ENCODE measurements at regions not wholly inside any gene's neighbourhood (a gene's known extent, or its start where the extent isn't known, plus 50 kb on each side); places are given as distances from the start of the nearest gene placed in this dataset.

DNA sequence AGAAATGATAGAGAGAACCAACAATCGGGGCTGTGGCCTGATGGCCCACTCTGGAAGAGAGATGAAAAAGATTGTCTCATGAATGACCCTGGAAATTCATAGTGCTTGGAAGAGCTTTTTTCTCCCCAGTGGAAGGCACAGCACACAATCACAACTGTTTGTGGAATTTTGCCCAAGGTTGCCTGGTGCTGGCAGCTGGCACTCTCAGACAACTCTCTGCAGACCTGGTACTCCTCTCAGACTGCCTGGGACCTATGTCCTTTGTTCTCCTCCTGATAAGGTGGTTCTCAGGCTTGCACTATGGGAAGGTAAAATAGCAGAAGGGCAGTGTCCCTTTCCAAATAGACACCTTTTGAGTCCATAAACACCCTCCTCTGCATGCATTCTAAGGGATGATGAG lies 144.1 kb upstream of the SEL1L start:
- DNase-seq (ENCODE audit: low spot score) (no peak), ATAC-seq (no peak)
- Mint-ChIP-seq H3K4me3 (no peak overlapping the region), H3K4me1 (peaks cover 30% of the 10 kb centered on the region), H3K27ac (no peak overlapping the region), H3K9me3 (peaks cover 5% of the 10 kb centered on the region), H3K27me3 (ENCODE audit: low read depth) (peaks cover 93% of the 10 kb centered on the region), H3K36me3 (peaks cover 6% of the 10 kb centered on the region)
- TF ChIP-seq SOX15 (CRISPR knock-in tag; IDR thresholded peaks at IDR 0.05): no peak
- no peak for TF ChIP-seq JAZF1 (CRISPR knock-in tag; IDR thresholded peaks at IDR 0.05)
- TF ChIP-seq NR3C1 (CRISPR knock-in tag; conservative IDR thresholded peaks at IDR 0.05; ENCODE audit: low read depth): no peak
- TF ChIP-seq HMGA2 (CRISPR knock-in tag; IDR thresholded peaks at IDR 0.05): no peak
- TF ChIP-seq, protein P1, sequence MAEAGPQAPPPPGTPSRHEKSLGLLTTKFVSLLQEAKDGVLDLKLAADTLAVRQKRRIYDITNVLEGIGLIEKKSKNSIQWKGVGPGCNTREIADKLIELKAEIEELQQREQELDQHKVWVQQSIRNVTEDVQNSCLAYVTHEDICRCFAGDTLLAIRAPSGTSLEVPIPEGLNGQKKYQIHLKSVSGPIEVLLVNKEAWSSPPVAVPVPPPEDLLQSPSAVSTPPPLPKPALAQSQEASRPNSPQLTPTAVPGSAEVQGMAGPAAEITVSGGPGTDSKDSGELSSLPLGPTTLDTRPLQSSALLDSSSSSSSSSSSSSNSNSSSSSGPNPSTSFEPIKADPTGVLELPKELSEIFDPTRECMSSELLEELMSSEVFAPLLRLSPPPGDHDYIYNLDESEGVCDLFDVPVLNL (CRISPR knock-in tag; IDR thresholded peaks at IDR 0.05; ENCODE audit: borderline replicate concordance, low read depth): no peak
- no peak for TF ChIP-seq GABPB1 (CRISPR knock-in tag; IDR thresholded peaks at IDR 0.05)
- TF ChIP-seq, protein P2, sequence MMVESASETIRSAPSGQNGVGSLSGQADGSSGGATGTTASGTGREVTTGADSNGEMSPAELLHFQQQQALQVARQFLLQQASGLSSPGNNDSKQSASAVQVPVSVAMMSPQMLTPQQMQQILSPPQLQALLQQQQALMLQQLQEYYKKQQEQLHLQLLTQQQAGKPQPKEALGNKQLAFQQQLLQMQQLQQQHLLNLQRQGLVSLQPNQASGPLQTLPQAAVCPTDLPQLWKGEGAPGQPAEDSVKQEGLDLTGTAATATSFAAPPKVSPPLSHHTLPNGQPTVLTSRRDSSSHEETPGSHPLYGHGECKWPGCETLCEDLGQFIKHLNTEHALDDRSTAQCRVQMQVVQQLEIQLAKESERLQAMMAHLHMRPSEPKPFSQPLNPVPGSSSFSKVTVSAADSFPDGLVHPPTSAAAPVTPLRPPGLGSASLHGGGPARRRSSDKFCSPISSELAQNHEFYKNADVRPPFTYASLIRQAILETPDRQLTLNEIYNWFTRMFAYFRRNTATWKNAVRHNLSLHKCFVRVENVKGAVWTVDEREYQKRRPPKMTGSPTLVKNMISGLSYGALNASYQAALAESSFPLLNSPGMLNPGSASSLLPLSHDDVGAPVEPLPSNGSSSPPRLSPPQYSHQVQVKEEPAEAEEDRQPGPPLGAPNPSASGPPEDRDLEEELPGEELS (CRISPR knock-in tag; IDR thresholded peaks at IDR 0.05): no peak
- TF ChIP-seq NR2C2 (CRISPR knock-in tag; IDR thresholded peaks at IDR 0.05): no peak
- TF ChIP-seq, protein P3, sequence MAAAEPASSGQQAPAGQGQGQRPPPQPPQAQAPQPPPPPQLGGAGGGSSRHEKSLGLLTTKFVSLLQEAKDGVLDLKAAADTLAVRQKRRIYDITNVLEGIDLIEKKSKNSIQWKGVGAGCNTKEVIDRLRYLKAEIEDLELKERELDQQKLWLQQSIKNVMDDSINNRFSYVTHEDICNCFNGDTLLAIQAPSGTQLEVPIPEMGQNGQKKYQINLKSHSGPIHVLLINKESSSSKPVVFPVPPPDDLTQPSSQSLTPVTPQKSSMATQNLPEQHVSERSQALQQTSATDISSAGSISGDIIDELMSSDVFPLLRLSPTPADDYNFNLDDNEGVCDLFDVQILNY (CRISPR knock-in tag; IDR thresholded peaks at IDR 0.05): no peak
- TF ChIP-seq MXD4 (CRISPR knock-in tag; IDR thresholded peaks at IDR 0.05; ENCODE audit: borderline replicate concordance): no peak
- TF ChIP-seq FOXJ3 (CRISPR knock-in tag; IDR thresholded peaks at IDR 0.05; ENCODE audit: borderline replicate concordance): no peak
- no peak for TF ChIP-seq ZNF219 (CRISPR knock-in tag; IDR thresholded peaks at IDR 0.05; ENCODE audit: borderline replicate concordance)
- TF ChIP-seq ZNF232 (CRISPR knock-in tag; IDR thresholded peaks at IDR 0.05): no peak
- ChIA-PET CTCF (no interaction called here), POLR2A (interaction anchor here (0.6 kb wide), 1 partner anchor 457 kb away, joined by 4 read pairs; the partner anchor contains the start of gene GTF2A1)

DNA sequence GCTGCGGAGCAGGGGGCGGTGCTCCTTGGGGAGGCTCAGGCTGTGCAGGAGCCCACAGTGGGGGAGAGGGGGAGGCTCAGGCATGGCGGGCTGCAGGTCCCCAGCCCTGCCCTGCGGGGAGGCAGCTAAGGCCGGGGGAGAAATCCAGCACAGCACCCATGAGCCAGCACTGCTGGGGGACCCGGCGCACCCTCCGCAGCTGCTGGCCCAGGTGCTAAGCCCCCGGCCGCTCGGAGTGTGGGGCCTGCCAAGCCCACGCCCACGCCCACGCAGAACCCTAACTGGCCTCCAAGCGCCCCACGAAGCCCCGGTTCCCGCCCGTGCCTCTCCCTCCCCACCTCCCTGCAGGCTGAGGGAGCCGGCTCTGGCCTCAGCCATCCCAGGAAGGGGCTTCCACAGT lies 145.6 kb upstream of the SEL1L start:
- ATAC-seq (no peak), DNase-seq (ENCODE audit: low spot score) (no peak)
- H3K36me3 Mint-ChIP-seq: peaks cover 6% of the 10 kb centered on the region
- H3K27ac Mint-ChIP-seq: no peak overlapping the region
- H3K4me3 Mint-ChIP-seq: no peak overlapping the region
- TF ChIP-seq ZNF232 (CRISPR knock-in tag; IDR thresholded peaks at IDR 0.05): no peak
- TF ChIP-seq, protein P4, sequence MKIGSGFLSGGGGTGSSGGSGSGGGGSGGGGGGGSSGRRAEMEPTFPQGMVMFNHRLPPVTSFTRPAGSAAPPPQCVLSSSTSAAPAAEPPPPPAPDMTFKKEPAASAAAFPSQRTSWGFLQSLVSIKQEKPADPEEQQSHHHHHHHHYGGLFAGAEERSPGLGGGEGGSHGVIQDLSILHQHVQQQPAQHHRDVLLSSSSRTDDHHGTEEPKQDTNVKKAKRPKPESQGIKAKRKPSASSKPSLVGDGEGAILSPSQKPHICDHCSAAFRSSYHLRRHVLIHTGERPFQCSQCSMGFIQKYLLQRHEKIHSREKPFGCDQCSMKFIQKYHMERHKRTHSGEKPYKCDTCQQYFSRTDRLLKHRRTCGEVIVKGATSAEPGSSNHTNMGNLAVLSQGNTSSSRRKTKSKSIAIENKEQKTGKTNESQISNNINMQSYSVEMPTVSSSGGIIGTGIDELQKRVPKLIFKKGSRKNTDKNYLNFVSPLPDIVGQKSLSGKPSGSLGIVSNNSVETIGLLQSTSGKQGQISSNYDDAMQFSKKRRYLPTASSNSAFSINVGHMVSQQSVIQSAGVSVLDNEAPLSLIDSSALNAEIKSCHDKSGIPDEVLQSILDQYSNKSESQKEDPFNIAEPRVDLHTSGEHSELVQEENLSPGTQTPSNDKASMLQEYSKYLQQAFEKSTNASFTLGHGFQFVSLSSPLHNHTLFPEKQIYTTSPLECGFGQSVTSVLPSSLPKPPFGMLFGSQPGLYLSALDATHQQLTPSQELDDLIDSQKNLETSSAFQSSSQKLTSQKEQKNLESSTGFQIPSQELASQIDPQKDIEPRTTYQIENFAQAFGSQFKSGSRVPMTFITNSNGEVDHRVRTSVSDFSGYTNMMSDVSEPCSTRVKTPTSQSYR (CRISPR knock-in tag; IDR thresholded peaks at IDR 0.05): no peak
- no peak for TF ChIP-seq SP1 (CRISPR knock-in tag; conservative IDR thresholded peaks at IDR 0.05)
- TF ChIP-seq EMX1 (CRISPR knock-in tag; IDR thresholded peaks at IDR 0.05): no peak
- TF ChIP-seq, protein P5, sequence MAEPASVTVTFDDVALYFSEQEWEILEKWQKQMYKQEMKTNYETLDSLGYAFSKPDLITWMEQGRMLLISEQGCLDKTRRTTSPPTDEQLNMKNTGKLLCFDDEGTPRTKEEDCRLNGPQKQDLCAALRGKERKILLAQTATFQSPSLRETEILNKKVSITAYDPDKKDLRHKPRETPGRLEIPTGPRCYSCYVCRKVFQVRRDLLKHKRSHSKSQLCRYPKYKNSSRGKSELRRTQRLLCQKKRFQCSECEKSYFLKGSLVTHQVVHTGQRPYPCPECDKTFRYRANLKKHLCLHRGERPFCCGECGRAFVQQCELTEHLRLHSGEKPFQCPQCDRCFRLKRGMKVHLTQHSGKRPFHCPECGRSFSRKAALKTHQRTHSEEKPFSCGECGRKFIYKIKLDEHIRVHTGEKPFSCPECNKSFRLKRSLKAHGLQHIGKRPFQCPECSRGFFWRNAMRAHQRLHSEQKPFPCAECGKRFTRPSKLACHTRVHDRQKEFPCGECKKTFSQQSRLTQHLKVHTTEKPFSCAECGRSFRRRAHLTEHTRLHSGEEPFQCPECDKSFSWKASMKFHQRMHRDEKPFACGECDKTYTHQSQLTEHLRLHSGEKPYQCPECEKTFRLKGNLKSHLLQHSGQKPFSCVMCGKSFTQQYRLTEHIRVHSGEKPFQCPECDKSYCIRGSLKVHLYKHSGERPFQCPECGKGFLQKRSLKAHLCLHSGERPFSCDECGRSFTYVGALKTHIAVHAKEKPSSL (CRISPR knock-in tag; conservative IDR thresholded peaks at IDR 0.05): no peak
- H3K9me3 Mint-ChIP-seq: peaks cover 5% of the 10 kb centered on the region
- ChIA-PET POLR2A (no interaction called here), CTCF (no interaction called here)
- H3K27me3 Mint-ChIP-seq (ENCODE audit: low read depth): peaks cover 99% of the 10 kb centered on the region
- H3K4me1 Mint-ChIP-seq: peaks cover 37% of the 10 kb centered on the region

Measured in WTC11 (cell line).